Fibroblast of peridontal ligament (primary cell): ENCODE measurements at regions not wholly inside any gene's neighbourhood (a gene's known extent, or its start where the extent isn't known, plus 50 kb on each side); places are given as distances from the start of the nearest gene placed in this dataset.
A peak's percentile ranks its signal among the peaks of the same experiment; 100 is the strongest.

Source experiments
- DNase-seq: peaks from one replicate; pipeline ENCODE4 v3.0.0-alpha.2; 2010; ENCODE audit errors: extremely low read depth

GRCh38 chr4:81629366-81629765 is 157.7 kb upstream of the RASGEF1B start:
- no peak for DNase-seq

- DNase-seq, result no peak
These were observed 156.8 kb upstream of the RASGEF1B start for GRCh38 chr4:81628489-81628888.

DNA sequence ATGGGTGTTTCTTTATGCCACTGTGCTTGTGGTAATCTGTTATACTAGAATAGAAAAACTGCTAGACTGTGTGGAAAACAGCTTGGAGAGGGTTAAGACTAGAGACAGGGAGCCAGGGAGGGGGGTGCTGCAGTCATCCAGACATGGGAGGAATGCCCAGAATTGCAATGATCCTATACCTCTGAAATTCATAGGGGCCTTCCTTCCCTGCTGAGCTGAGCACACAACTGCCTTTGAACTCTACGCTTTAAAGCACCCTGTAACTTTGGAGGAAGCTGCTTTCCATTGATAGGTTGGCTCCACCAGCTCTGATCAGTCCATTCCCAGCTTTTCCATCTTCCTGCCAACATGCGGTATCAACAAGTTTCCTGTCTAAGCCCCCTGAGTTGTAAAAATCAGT is 155.9 kb upstream of the RASGEF1B start:
- no peak for DNase-seq

GRCh38 chr4:81626851-81627250 is 155.1 kb upstream of the RASGEF1B start:
- no peak for DNase-seq

- DNase-seq, result no peak
These were observed 154.0 kb upstream of the RASGEF1B start for GRCh38 chr4:81625422-81626417.

DNA sequence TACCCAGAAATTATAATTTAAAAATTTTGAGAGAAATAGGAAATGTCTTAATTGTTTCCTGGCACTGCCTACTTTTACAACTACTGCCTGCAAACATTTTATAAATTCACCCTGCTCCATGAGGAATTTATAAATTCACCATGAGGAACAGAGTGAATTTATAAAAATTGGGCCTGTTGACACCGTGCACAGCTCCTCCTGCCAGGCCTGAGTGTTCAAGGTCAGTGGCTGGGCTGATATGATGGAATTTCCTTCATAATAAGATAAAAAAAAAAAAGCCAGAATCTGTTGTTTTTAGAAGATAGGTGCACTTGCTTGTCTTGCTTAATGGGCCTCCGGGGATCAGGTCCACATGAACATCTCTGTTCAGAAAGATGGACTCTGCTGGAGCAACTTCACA is 151.7 kb upstream of the RASGEF1B start:
- no peak for DNase-seq

GRCh38 chr4:81622474-81623184 is 150.9 kb upstream of the RASGEF1B start:
- DNase-seq, result no peak

- no peak for DNase-seq
These were observed 150.3 kb upstream of the RASGEF1B start for GRCh38 chr4:81622028-81622427.

DNA sequence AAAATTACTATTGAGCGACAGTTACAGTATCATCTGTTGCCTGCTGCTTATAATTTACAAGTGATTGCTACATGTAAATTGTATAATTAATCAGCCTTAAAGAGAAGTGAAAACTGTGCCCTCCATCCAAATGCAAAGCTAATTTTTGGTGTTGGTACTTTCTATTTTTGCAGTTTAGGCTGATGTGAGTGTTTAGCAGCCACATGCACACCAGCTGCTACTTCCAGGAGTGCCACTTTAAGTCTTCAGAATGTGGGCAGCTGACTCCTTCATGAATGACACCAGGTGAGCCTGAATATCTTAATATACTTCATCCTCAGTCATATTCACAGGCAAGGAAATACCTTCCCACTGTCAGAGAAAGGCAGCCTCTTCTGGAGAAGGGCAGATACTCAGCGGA is 149.8 kb upstream of the RASGEF1B start:
- DNase-seq, result no peak

- DNase-seq, result no peak
These were observed 148.7 kb upstream of the RASGEF1B start for GRCh38 chr4:81620442-81620841.

- DNase-seq, result no peak
These were observed 145.8 kb upstream of the RASGEF1B start for GRCh38 chr4:81617545-81617944.

DNA sequence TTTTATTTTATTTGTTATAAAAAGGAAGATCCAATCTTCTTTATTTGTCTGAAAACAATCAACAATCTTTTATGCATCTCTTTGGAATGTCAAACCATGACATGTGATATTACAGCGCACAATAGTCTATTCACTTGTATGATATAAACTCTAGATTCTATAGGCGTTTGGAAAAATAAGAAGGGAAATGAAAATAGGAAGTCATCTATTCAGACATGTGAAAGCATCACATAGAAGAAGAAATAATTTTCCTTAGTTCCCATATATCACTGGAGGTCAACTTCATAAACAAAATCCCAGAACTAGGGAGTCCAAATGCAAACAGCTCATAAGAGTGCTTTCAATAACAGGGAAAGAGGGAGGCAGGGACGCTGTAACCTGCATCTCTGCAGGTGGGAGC is 139.5 kb upstream of the RASGEF1B start:
- no peak for DNase-seq

- no peak for DNase-seq
These were observed 138.1 kb upstream of the RASGEF1B start for GRCh38 chr4:81609844-81610243.

GRCh38 chr4:81607950-81608349 is 136.2 kb upstream of the RASGEF1B start:
- DNase-seq, result no peak

DNA sequence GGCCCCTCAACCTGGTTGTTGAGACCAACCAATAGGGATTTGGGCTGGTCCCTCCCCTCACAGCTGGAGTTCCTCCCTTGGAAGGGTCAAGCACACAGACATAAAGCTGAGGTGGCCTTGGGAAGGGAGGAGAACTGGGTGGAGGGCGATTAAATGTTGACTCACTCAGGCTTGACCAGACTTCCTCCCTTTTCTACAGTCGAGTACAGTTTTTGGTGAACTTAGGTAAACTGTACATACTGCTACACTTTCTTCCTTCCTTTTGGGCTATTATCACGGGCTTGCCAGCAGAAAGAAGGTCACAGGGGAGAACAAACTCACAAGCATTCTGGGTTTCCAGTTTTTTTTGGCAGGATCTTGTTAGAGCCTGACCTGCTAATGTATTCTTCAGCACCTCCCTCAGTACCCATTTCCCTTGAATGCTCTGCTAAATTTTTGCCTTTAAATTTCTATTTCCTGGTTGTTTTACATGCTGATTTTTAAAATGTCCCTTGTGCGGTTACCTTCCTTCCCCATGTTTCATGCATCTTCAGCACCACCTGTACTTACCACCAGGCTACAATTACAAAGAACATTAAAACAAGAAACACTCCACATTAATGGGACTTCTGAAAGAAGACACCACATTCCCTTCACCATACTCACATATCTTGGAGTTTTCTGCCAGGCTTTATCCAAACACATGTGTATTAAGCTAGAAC is 135.2 kb upstream of the RASGEF1B start:
- DNase-seq, result peak; percentile 27

DNA sequence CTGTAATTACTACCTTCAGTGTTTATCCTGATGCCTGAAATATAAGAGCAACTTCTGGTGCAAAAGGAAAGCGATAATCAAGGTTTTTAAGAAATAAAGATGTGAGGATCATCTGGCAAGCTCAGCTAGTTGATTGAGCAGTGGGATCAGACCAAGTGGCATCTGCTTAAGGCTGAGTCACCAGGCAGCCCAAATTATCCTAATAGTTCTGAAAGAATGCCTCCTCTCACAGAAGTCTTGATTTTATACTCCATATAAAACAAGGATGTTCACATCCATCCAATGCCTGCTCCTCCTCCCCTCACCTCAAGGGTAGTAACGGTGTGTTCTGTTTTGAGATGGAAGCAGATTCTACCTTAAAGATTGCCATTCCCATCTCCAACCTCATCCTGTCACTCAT is 134.5 kb upstream of the RASGEF1B start:
- peak; percentile 2 for DNase-seq

DNA sequence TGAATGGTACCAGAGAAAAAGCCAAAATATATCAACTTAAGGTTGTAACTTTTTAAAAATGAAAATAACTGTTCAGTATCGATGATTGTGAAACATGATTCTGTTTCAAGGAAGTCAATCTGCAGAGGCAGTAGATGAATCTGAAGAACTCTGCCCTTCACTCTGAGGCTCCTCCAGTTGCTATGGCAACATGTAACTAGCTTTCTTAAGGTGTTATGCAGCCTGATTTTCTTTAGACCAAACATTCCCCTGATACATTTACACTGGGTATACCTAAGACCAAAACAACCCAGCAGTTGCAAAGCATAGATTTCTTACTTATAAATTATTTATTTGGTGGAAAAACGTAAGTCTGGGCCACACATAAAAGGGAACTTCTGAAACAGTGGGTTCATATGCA is 133.6 kb upstream of the RASGEF1B start:
- no peak for DNase-seq

GRCh38 chr4:81604683-81605218 is 133.0 kb upstream of the RASGEF1B start:
- peak; percentile 5 for DNase-seq

GRCh38 chr4:81602854-81603253 is 131.1 kb upstream of the RASGEF1B start:
- no peak for DNase-seq

GRCh38 chr4:81601358-81601694 is 129.6 kb upstream of the RASGEF1B start:
- DNase-seq, result no peak

DNA sequence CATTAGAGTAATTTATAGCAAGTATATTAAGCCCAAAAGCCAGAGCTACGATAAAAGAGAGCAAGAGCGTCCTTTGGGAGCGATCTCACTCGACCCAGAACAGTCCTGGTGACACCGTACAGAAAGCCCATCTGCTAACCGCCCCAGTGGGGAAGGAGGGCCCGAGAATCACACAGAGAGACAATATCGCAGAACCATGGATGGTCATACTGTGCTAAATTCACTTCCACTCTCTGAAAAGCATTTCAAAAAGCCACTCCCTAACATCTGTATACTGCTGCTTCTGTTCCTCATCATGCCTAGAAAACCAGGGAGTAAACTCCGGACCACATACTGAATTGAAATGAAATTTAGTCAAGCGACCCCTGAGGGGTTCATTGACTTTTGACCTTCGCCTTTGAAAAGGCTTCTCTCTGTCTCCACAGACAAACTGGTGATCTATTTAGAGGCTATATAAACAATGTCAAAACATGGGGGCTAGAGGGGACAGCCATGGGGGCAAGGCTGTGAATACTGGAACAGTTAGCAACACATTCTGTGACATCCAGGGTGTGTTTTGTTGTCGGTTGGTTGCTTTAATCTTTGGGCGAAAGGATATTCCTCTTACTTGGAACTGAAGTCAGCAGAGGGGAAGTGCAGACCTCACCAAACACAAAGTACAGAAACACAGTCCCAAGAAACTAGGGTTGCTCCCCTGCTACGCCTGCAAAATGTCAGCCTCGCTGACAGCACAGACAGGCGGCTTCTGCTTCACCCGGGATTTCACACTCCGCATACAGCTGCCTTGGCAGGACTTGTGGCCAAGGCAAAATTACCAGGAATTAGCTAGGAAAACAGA is 129.0 kb upstream of the RASGEF1B start:
- DNase-seq, result no peak
